GM21825 (cell line): ENCODE measurements at regions not wholly inside any gene's neighbourhood (a gene's known extent, or its start where the extent isn't known, plus 50 kb on each side); places are given as distances from the start of the nearest gene placed in this dataset.

Source experiments
- ATAC-seq: cut with Tn5 transposase; IDR thresholded peaks from one replicate; pipeline ENCODE4 v1.9.1; 2021; ENCODE audit warnings: mild to moderate bottlenecking, moderate library complexity; ENCODE audit not compliant: unreplicated experiment

DNA sequence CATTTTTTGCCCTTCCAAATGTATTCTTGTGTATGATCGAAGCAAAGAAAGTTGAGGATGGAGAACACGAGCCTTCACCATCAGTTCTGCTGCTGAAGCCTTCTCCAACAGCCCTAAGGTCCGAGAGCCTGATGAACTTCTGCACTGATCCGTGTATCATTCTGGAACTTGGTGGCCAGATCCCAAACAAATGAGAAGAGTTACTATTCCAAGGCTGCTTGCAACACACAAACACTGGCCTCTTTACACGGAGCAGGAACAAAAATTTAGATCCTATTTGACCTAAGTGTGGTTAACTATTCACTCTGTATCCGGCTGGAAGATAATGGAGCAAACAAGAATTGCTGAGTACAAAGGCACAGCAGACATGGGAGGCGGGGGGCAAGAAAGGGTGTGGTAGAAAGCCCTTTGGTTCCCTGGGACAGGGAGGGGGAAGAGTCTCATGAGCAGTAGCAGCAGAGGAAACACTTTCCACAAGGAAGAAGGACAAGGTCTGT lies 282.9 kb downstream of the SOX9 start:
- ATAC-seq, result no peak

DNA sequence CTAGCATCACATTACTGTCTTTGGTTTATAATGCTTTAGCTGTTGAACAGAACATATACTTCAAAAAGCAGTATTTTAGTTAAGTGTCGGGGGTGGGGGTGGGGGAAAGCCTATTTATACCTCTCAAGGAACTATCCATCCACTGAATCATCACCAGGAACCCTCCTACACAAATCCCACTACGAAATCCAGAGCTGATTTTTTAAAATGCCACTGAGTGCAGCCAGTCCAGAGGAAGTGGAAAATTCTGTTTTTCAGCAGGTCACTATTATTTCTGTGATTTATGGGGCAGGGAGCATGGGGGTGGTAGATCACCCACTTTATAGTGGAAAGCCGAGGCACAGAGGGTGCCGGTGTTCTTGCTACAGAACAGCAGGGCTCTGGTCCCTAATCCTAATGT lies 284.1 kb downstream of the SOX9 start:
- ATAC-seq, result no peak

DNA sequence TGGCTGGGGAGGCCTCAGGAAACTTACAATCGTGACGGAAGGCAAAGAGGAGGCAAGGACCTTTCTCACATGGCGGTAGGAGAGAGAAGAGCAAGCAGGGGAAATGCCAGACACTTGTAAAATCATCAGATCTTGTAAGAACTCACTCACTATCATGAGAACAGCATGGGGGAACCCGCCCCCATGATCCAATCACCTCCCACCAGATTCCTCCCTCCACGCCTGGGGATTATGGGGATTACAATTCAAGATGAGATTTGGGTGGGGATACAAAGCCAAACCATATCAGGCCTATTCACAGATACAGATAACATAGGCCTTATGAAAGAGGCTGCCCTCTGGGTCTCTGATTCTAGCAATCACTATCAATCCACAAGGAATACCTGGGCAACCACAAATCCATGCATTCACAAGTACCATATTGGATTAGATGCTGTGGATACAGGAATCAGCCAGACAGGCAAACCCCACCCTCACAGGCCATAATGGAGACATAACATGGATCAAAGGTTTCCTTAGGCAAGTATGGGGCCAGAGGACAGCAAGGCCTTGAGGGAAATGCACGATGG lies 284.9 kb downstream of the SOX9 start:
- no peak for ATAC-seq

DNA sequence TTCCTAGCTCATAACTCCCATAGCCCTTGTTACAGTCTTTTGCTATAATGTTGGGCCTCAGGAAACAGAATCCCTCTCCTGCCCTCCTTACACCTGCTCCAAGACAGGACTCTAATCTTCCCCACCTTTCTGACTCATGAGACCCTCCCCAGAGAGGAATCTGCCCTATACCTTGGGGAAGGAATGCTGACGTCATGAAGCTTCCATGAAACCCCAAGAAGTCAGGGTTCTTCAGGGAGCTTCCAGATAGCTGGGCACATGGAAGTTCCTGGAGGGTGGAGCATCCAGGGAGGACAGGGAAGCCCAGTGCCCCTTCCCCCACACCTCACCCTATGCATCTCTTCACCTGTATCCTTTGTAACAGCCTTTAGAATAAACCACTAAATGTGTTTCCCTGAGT lies 285.7 kb downstream of the SOX9 start:
- no peak for ATAC-seq

DNA sequence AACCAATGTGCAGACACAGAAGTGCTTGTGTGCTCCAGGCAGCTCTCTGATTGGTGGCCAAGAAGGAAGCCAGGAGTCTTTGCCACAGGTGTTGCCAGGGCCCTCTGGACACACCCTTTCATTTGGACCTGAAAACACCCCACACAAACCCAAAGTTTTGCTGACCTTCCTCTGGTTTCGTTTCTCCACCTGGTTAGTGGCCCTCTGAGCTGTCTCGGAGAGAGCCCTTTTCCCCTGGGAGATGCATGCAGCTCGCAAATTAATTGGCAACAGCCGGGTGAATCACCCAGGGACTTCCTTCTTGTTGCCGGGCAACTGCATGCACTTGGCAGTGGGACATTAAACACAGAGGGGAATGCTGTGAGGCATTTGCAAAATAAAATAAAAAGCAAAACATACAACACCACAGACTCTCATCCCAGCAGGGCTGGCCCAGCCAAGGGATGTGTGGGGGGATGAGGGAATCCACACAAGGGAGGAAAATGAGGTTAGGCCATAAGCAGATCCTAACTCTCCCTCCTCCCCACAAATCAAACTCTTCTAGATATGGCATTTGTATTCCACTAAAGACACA lies 286.6 kb downstream of the SOX9 start:
- ATAC-seq, result peak; percentile 73

DNA sequence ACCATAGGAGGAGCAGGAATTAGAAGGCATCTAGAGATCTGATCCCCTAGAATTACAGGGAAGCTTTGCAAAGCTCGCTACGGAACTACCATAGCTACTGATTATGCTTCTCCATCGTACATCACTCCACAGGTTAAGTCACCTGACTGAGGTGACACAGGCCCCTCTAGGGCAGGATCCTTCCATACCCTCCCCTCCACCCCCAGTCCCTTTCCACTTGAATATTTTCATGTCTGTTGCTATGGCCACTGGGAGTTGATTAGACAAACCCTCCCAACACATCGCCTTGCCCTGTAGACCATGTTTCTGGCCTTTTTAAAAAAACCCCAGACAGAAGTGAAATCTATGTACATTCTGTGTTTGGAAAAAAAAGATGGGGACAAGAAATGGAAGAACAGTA lies 287.1 kb downstream of the SOX9 start:
- ATAC-seq, result no peak

DNA sequence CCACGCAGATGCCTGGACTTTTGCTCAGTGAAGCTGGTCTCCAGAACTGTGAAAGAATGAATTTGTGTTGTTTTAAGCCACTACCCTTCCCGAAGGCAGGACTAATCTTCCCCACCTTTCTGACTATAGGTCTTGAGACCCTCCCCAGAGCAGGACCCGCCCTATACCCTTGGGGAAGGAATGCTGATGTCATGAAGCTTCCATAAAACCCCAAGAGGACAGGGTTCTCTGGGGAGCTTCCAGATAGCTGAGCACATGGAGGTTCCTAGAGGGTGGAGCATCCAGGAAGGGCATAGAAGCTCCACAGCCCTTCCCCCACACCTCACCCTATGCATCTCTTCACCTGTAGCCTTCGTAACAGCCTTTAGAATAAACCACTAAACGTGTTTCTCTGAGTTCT lies 287.8 kb downstream of the SOX9 start:
- no peak for ATAC-seq

DNA sequence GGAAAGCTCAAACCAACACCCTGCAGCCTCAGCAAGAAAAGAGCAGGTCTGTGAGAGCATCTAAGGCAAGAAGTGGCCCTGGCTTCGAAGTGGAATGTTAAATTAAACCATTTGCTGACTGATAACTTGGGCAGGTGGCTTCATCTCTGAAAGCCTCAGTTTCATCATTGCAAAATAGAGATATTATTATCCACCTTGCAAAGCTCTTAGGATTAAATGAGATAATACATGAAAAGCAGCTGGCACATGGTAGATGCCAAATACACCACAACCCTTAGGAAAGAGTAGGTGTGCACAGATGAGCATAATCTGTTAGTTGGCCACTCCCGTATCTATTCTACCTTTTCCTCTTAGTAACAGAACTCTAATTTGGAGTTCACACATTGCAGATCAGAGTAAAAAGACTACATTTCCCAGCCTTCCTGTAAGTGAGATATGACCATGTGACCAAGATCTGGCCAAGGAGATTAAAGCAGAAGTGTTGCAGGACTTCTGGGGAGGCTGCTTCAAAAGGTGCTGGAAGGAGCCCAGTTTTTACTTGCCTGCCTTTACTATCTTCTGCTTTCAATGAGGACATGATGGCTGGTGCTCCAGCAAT lies 288.7 kb downstream of the SOX9 start:
- no peak for ATAC-seq

DNA sequence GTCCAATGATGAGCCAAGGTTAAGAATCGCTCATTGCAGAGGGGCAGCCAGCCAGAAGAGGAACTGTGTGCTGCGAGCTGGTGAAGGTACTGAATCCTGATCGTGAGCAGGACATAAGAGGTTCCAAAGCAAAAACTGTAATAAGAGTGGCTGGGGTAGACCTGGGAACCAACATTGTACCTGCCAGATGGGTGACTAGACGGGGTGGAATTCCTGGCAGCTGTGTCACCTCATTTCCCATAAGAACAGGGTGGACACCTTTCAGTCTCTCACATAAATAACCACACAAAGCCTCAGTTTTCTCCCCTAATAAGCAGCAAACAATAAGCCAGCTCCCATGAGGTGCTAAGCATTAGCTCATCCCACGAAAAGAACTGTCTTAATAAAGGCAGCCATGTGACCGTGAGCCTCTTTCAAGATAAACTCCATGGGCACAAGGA lies 290.3 kb downstream of the SOX9 start:
- no peak for ATAC-seq

DNA sequence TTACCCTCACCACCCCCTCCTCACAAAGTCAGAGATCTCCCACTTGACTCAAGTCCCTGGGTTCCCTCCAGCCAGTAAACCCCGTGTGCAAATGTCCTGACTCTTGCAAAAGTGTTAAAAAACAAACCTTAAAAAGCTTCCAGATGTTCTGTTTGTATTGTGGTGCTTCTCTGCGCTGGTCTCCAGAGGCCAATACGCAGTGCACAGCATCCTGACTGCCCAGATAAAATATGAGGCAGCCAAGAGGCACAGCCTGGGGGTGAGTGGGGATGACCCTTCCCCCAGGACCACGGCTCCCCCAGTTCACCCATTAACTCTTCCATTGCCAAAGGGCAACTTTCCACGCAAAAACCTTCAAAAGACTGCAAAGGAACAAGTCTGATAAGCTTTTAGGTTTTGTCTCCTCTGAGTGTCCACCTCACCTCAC lies 291.8 kb downstream of the SOX9 start:
- ATAC-seq, result no peak

DNA sequence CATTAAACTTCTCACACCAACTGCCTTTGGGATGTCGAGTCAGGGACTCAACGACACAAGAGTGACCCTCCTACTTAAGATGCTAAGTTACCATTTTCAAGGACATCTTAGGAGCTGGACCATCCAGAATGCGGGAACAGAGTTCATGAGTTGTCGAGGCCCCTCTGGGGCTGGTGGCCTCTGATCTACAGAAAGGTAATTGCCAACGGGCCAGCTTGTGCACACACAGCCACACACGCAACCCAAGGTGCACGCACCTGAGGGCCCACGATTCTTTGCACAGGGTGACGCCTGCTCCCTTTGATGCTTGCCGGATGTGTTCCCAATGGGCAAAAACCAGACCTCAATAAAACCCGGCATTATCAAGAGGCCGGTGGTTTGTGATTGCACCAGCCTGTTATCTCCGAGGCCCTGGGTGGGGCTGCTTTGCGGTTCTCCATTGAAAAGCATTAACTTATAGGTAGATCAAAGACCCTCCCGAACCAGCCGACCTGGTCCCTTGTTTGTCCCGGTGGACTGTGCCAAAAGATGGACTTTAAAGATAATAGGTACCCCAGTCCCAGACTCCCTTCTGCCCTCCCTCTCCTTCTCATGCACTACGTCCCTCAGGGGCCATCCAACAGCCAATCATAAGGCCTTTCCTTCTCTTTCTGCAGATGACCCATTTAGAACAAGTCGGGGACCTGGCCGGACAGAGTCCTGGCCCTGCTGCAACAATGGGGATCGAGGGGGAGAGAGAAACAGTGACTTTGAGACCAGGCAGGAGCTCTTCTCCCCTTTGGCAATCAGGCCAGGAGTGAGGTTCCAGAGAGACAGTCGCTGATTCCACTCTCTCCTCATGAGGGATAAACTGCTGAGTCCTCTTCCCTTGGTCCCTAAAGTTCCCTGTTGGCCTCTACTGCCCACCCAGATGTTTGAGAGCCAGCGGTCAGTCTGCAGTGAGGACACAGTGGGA lies 292.5 kb downstream of the SOX9 start:
- no peak for ATAC-seq

DNA sequence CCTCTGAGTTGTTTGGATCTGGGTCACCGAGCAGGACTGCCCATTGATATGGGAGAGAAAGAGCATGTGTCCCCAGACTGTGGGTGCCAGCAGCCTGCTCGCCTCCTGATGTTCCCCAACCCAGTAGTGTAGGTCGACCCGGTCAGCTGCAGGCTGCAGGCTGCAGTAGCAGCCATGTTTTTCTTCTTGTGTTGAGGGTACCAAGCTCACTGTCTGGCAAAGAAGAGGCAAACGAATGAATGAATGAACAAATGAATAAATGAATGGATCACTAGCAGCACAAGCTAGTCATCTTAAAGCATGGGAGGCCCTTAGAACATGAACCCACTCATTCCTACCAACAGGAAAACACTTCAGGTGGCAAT lies 293.2 kb downstream of the SOX9 start:
- ATAC-seq, result no peak

DNA sequence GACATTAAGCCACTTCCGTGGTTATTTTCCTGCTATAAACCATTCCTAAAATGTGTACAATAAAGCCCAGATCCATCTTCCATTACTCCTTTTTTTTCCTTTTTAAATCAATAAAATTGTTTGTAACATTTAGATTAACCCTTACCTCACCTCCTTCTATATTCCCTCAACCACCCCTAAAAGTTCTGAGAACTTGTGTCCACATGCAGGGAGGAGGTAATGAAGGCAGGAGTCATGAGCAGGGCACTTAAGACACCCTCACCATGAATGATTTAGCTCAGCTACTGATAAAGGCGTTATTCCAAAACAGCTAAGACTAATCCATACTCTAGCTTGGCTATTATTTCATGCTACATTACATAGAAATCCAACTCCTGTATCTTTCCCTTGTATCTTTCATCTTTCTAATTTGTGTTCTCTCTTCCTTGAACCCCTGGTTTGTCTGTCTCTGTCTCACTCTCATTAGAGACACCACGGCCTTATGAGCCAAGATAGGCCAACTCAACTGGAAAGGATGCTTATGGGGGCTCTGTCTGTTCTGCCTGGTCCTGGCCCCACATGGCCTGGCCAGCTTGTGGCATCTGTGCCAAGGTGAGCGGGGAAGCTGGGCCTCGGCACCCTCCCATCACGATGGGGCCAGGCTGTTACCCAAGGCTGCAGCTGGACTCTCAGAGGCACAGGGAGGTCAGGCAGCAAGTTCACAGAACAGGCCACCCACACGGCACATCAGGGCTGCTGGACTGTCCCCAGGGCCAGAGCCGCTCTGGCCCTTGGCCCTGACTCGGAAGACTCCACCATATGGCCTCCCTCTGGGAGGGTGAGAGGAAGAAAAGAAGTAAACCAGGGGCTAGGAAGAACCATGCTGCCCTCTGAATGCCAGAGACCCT lies 294.4 kb downstream of the SOX9 start:
- no peak for ATAC-seq

DNA sequence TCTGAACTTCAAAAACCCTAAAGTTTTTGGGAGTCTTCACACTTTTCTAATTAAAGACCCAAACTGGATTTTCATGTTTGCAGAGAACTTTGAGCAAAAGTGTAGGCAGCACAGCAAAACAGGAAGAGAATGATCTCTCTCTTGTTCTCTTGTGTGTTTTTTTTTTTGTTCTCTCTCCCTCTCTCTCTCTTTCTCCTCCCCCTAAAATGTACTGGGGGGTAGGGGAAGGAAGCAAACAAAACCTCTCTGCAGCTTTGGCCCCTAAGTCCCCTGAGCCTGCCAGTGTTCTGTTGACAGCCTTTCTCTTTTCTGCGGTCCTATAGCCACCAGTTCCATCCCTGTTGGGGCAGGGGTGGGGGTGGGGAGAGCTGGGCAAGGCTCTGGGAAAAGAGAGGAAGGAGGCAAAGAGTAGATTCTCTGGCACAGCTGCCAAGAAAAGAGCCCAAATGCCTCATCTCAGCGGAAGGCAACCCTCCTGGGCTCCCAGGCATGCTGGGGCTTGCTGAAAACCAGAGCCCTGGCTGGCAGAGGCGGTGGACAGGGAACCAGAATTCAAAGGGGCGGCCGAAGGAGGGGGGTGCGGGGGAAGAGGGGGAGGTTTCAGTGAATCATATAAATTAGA lies 295.3 kb downstream of the SOX9 start:
- no peak for ATAC-seq

DNA sequence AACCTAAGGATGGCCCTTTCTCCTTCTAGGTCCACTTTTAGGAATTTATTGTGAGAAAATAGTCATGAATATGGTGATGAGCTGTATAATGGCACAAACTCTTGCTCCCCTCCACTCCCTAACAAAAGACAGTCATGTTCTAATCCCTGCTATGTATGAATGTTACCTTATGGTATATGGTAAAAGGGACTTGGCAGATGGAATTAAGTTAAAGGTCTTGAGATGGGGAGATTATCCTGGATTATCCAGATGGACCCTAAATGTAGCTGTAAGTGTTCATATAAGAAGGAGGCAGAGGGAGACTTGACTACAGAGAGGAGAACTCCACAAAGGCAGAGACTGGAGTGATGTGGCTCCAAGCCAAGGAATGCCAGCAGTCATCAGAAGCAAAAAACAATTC lies 296.1 kb downstream of the SOX9 start:
- ATAC-seq, result no peak

DNA sequence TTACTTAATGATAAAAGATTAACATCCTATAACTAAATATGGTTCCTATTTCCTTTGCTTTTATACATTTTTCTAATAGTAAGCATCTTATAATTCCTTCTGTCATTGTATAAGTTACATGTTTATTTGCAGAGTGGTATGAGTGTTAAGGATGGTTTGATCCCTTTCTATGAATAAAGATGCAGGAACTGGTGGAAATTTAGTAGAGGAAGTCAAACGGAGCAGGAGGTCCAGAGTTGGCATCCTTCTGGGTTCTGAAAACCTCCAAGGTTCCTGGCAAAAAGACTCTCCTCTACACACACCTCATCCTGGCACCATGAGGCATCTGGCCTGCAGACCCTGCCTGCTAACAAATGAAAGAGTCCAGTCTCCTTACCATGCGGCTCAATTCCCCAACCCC lies 296.8 kb downstream of the SOX9 start:
- ATAC-seq, result no peak

DNA sequence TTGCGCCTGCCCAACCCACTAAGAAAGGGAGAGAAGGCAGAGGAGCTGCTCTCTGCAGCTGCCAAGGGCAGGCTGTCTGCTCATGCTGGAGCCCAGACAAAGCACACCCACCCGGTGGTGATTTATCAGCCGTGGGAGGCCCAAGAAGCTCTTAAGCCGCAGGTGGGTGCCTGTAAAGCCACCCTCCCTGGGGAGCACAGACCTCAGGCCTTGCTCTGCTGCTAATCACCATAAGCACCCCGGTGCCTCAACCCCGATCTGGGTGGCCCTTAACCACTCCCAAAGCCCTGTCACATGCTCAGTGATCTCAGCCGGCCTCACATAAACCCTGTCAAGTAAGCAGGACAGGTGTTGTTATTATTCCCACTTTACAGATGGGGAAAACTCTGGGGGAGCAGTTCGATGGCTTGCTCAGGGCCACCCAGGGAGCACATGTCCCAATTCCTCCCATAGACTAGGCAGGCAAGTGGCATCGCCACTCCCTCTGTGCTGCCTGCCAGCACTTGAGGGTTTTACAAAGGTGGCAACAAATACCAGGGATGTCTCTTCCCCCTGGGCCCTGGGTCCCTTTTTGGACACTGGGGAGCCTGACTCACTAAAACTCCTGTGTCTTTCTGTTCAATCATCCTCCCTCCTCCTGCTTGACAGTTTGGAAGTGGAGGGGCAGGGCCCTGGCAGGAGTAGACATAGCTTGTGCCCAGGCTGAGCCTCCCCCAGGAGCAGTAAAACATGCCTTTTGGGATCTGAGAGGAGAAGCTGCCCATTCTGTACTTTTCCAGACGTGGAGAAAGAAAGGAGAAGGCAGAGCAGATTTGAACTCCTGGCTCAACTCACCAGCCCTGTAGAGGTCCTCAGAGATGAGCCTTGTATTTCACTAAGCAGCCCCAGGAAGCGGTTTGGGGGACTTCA lies 299.3 kb downstream of the SOX9 start:
- peak; percentile 35 for ATAC-seq

DNA sequence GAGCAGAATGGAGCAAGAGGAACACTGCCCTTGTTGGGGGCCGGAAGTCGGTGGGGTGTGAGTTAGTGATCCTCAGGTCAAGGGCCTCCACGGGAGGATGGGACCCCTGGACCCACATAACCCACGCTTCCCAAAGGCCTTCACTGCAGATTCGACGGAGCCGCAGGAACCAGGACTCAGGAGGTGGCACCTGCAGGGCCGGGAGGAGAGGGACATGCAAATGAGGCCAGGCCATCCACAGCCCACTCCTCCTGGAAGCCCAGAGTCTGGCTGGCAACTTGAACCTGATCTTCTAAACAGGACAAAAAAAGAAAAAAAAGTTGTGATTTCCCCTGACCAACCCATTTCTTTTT lies 299.9 kb downstream of the SOX9 start:
- no peak for ATAC-seq
